ENCODE measurements at regions not wholly inside any gene's neighbourhood (a gene's known extent, or its start where the extent isn't known, plus 50 kb on each side); places are given as distances from the start of the nearest gene placed in this dataset.
"Not testable (repeated sequence)": the region's sequence is repeated elsewhere in the genome, so short reads cannot be mapped to it uniquely, and the experiment has no call there.

GRCh38 chr5:62208218-62208852, 97.7 kb upstream of the KIF2A start:
- 52 to 67% methylated on average over 10 of the region's 10 CpGs for WGBS, 2 donors

GRCh38 chr5:62211405-62211804, 94.6 kb upstream of the KIF2A start:
- intact Hi-C loops (cut with DNase I), result no loop called here
- no peak for TF ChIP-seq POLR2AphosphoS5 (IDR thresholded peaks at IDR 0.05)
- TF ChIP-seq POLR2A (IDR thresholded peaks at IDR 0.05), result no peak
- no peak for TF ChIP-seq CTCF (IDR thresholded peaks at IDR 0.05)
- no peak for TF ChIP-seq EP300 (IDR thresholded peaks at IDR 0.05)
- H3K4me3 ChIP-seq, result no peak overlapping the region
- H3K9me3 ChIP-seq, result no peaks in the 10 kb centered on the region
- no peaks in the 10 kb centered on the region for H3K36me3 ChIP-seq
- 76 to 86% methylated on average over 2 of the region's 2 CpGs for WGBS, 2 donors
- DNase-seq, result no peak
- H3K27me3 ChIP-seq, result no peaks in the 10 kb centered on the region
- no peak overlapping the region for H3K27ac ChIP-seq
- no peaks in the 10 kb centered on the region for H3K4me1 ChIP-seq

More at GRCh38 chr5:62208218-62208852, 97.7 kb upstream of the KIF2A start:
- H3K36me3 ChIP-seq, result no peaks in the 10 kb centered on the region
- H3K27ac ChIP-seq, result no peak overlapping the region
- no peak for DNase-seq
- intact Hi-C loops (cut with DNase I), result no loop called here
- no peaks in the 10 kb centered on the region for H3K27me3 ChIP-seq
- H3K4me1 ChIP-seq, result no peaks in the 10 kb centered on the region
- H3K4me3 ChIP-seq, result no peak overlapping the region
- TF ChIP-seq EP300 (IDR thresholded peaks at IDR 0.05) (no peak), POLR2A (IDR thresholded peaks at IDR 0.05) (no peak), CTCF (IDR thresholded peaks at IDR 0.05) (no peak), POLR2AphosphoS5 (IDR thresholded peaks at IDR 0.05) (no peak)
- H3K9me3 ChIP-seq, result no peaks in the 10 kb centered on the region

GRCh38 chr5:62212648-62213047, 93.4 kb upstream of the KIF2A start:
- no peak overlapping the region for H3K27ac ChIP-seq
- H3K9me3 ChIP-seq, result no peaks in the 10 kb centered on the region
- TF ChIP-seq EP300 (IDR thresholded peaks at IDR 0.05) (no peak), POLR2AphosphoS5 (IDR thresholded peaks at IDR 0.05) (no peak), POLR2A (IDR thresholded peaks at IDR 0.05) (no peak), CTCF (IDR thresholded peaks at IDR 0.05) (no peak)
- no peaks in the 10 kb centered on the region for H3K36me3 ChIP-seq
- no peak overlapping the region for H3K4me3 ChIP-seq
- no peak for DNase-seq
- intact Hi-C loops (cut with DNase I), result no loop called here
- 91 to 95% methylated on average over 3 of the region's 3 CpGs for WGBS, 2 donors
- no peaks in the 10 kb centered on the region for H3K27me3 ChIP-seq
- no peaks in the 10 kb centered on the region for H3K4me1 ChIP-seq

- Histone ChIP-seq H3K27me3 (no peaks in the 10 kb centered on the region), H3K4me1 (no peaks in the 10 kb centered on the region), H3K27ac (no peak overlapping the region), H3K9me3 (no peaks in the 10 kb centered on the region), H3K36me3 (no peaks in the 10 kb centered on the region), H3K4me3 (no peak overlapping the region)
- WGBS, 2 donors, result 74 to 87% methylated on average over 2 of the region's 2 CpGs
- intact Hi-C loops (cut with DNase I), result no loop called here
- TF ChIP-seq CTCF (IDR thresholded peaks at IDR 0.05) (no peak), POLR2AphosphoS5 (IDR thresholded peaks at IDR 0.05) (no peak)
- no peak for DNase-seq
Observed at GRCh38 chr5:62214701-62215100, 91.3 kb upstream of the KIF2A start.

- intact Hi-C loops (cut with DNase I); H3K9me3 ChIP-seq; H3K27ac ChIP-seq; H3K4me3 ChIP-seq; H3K27me3 ChIP-seq; DNase-seq; H3K36me3 ChIP-seq; H3K4me1 ChIP-seq: not testable (repeated sequence)
- 55 to 80% methylated on average over 4 of the region's 5 CpGs for WGBS, 2 donors
Observed at GRCh38 chr5:62216603-62217002, 89.4 kb upstream of the KIF2A start.

- H3K4me1 ChIP-seq; H3K36me3 ChIP-seq; H3K27ac ChIP-seq; H3K4me3 ChIP-seq; H3K27me3 ChIP-seq; H3K9me3 ChIP-seq; DNase-seq; intact Hi-C loops (cut with DNase I): not testable (repeated sequence)
- 56 to 63% methylated on average over 1 of the region's 1 CpG for WGBS, 2 donors
Observed at GRCh38 chr5:62217095-62217494, 88.9 kb upstream of the KIF2A start.

GRCh38 chr5:62218860-62219259, 87.1 kb upstream of the KIF2A start:
- intact Hi-C loops (cut with DNase I); H3K36me3 ChIP-seq; H3K4me3 ChIP-seq; DNase-seq; H3K27me3 ChIP-seq; H3K9me3 ChIP-seq; H3K4me1 ChIP-seq; H3K27ac ChIP-seq: not testable (repeated sequence)
- 78 to 82% methylated on average over 3 of the region's 3 CpGs for WGBS, 2 donors

GRCh38 chr5:62221881-62222280, 84.1 kb upstream of the KIF2A start:
- H3K4me3 ChIP-seq, DNase-seq, H3K4me1 ChIP-seq, H3K27ac ChIP-seq, H3K9me3 ChIP-seq, H3K27me3 ChIP-seq, H3K36me3 ChIP-seq: not testable (repeated sequence)
- 45 to 69% methylated on average over 5 of the region's 5 CpGs for WGBS, 2 donors
- intact Hi-C loops (cut with DNase I), result loop anchor here (5.0 kb wide), 1 partner anchor 130 kb away; no protein-coding TSS in a partner anchor

- not testable (repeated sequence) for DNase-seq, H3K27me3 ChIP-seq, H3K27ac ChIP-seq, H3K9me3 ChIP-seq, H3K36me3 ChIP-seq, H3K4me3 ChIP-seq, H3K4me1 ChIP-seq
- WGBS, 2 donors, result 56 to 72% methylated on average over 2 of the region's 2 CpGs
- intact Hi-C loops (cut with DNase I), result loop anchor here (5.0 kb wide), 1 partner anchor 130 kb away; no protein-coding TSS in a partner anchor
Observed at GRCh38 chr5:62222305-62222704, 83.7 kb upstream of the KIF2A start.

All from sigmoid colon (tissue), 6 donors.